Upper lobe of left lung (tissue), 4 donors: ENCODE measurements at regions not wholly inside any gene's neighbourhood (a gene's known extent, or its start where the extent isn't known, plus 50 kb on each side); places are given as distances from the start of the nearest gene placed in this dataset.

Experiments
- EP300 ChIP-seq, 4 donors: sonication (generic); formaldehyde crosslinking; IDR thresholded peaks; one replicate each; pipeline ENCODE4 v1.5.1; 2017; ENCODE audit warnings: antibody characterized with exemption in 4 of 4, control low read depth in 2 of 4
- POLR2A ChIP-seq, 4 donors: fragments of 450-650 bp; IDR thresholded peaks; one replicate each; pipeline ENCODE4 v1.5.1; 2016 to 2017; ENCODE audit warnings: antibody characterized with exemption in 4 of 4, mild to moderate bottlenecking in 2 of 4
- POLR2AphosphoS5 ChIP-seq, 2 donors: sonication (generic); formaldehyde crosslinking; IDR thresholded peaks; one replicate each; pipeline ENCODE4 v1.5.1; 2017; ENCODE audit warnings: antibody characterized with exemption in 2 of 2
- TF ChIP-seq, protein P1 (sequence below), 6 experiments: fragments of 450-650 bp in 4 of 6; fragments of 200-600 bp in 2 of 6; sonication (generic) in 2 of 6; IDR thresholded peaks; one replicate each; pipeline ENCODE4 v1.5.1; 2016 to 2019; ENCODE audit warnings: antibody characterized with exemption in 6 of 6

- no peak for TF ChIP-seq POLR2A (IDR thresholded peaks at IDR 0.05)
- TF ChIP-seq, protein P1, sequence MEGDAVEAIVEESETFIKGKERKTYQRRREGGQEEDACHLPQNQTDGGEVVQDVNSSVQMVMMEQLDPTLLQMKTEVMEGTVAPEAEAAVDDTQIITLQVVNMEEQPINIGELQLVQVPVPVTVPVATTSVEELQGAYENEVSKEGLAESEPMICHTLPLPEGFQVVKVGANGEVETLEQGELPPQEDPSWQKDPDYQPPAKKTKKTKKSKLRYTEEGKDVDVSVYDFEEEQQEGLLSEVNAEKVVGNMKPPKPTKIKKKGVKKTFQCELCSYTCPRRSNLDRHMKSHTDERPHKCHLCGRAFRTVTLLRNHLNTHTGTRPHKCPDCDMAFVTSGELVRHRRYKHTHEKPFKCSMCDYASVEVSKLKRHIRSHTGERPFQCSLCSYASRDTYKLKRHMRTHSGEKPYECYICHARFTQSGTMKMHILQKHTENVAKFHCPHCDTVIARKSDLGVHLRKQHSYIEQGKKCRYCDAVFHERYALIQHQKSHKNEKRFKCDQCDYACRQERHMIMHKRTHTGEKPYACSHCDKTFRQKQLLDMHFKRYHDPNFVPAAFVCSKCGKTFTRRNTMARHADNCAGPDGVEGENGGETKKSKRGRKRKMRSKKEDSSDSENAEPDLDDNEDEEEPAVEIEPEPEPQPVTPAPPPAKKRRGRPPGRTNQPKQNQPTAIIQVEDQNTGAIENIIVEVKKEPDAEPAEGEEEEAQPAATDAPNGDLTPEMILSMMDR (IDR thresholded peaks at IDR 0.05) = no peak
- TF ChIP-seq POLR2AphosphoS5 (IDR thresholded peaks at IDR 0.05) = no peak
- no peak for TF ChIP-seq EP300 (IDR thresholded peaks at IDR 0.05)
Observed at GRCh38 chr2:78634425-78634824, 391.1 kb upstream of the REG3G start.
